Caco-2 (cell line): ENCODE measurements at regions not wholly inside any gene's neighbourhood (a gene's known extent, or its start where the extent isn't known, plus 50 kb on each side); places are given as distances from the start of the nearest gene placed in this dataset.

Experiments used
- BruUV-seq: library from RNA; stranded (reverse); fragments of 400-500 nt; replicated peaks from 2 replicates; lab custom pipeline; 2021; lab: Mats Ljungman, UMichigan
- CTCF ChIA-PET: fragments of 300-600 bp; sonication (Branson Sonifier 250); formaldehyde crosslinking; loops from one replicate; lab custom pipeline; 2022; ENCODE audit warnings: antibody characterized with exemption; lab: Charles Lee
- POLR2A ChIA-PET: fragments of 300-600 bp; sonication (Branson Sonifier 250); formaldehyde crosslinking; loops from one replicate; lab custom pipeline; 2022; ENCODE audit warnings: antibody characterized with exemption; lab: Charles Lee
- DNase-seq, 2 experiments: peaks; one replicate each; pipeline versions ENCODE4 v3.0.0 to v3.0.0-alpha.2; 2020 to 2022
- H3K27me3 ChIP-seq: replicated peaks from 2 replicates; pipeline ENCODE4 v1.6.0; 2011; ENCODE audit warnings: low read length; ENCODE audit not compliant: control insufficient read depth, insufficient read depth
- H3K36me3 ChIP-seq: 2 replicates; pipeline ENCODE4 v1.5.1; 2011; ENCODE audit warnings: low read length; ENCODE audit not compliant: control insufficient read depth, insufficient read depth
- H3K4me1 ChIP-seq: fragments of 250-450 bp; sonication (Bioruptor Pico); 2 replicates; pipeline ENCODE4 v1.5.1; 2020; ENCODE audit warnings: mild to moderate bottlenecking
- H3K4me3 ChIP-seq: 2 replicates; pipeline ENCODE4 v1.5.1; 2011; ENCODE audit warnings: low read depth, mild to moderate bottlenecking, control low read depth, low read length
- H3K9me3 ChIP-seq: fragments of 250-450 bp; sonication (Bioruptor Pico); 2 replicates; pipeline ENCODE4 v1.5.1; 2020; ENCODE audit warnings: mild to moderate bottlenecking, moderate library complexity
- H3K27ac Mint-ChIP-seq: one replicate; pipeline ENCODE4 v1.8.0; 2022; ENCODE audit warnings: mixed read lengths; ENCODE audit not compliant: unreplicated experiment
- H3K27me3 Mint-ChIP-seq: one replicate; pipeline ENCODE4 v1.8.0; 2022; ENCODE audit warnings: mixed read lengths; ENCODE audit not compliant: insufficient read depth, unreplicated experiment
- H3K36me3 Mint-ChIP-seq: one replicate; pipeline ENCODE4 v1.8.0; 2022; ENCODE audit warnings: mild to moderate bottlenecking, mixed read lengths; ENCODE audit not compliant: insufficient read depth, unreplicated experiment
- H3K4me1 Mint-ChIP-seq: one replicate; pipeline ENCODE4 v1.8.0; 2022; ENCODE audit warnings: low read depth, mixed read lengths; ENCODE audit not compliant: unreplicated experiment
- H3K4me3 Mint-ChIP-seq: one replicate; pipeline ENCODE4 v1.8.0; 2022; ENCODE audit warnings: mild to moderate bottlenecking, moderate library complexity, mixed read lengths; ENCODE audit not compliant: unreplicated experiment
- H3K9me3 Mint-ChIP-seq: one replicate; pipeline ENCODE4 v1.8.0; 2022; ENCODE audit warnings: mixed read lengths; ENCODE audit not compliant: unreplicated experiment
- intact Hi-C: fragments of 100-400 bp; cut with micrococcal nuclease; formaldehyde crosslinking; loops from one replicate; pipeline ENCODE4 v1.10.0; 2022; ENCODE audit not compliant: unreplicated experiment
- TF ChIP-seq, protein P1 (sequence below), 2 experiments: fragments of 200-600 bp in 1 of 2; IDR thresholded peaks; 1 replicate in 1 of 2; 2 replicates in 1 of 2; pipeline versions ENCODE4 v1.5.1 to v1.8.0; 2011 to 2022; ENCODE audit warnings: antibody characterized with exemption in 1 of 2, control low read depth in 1 of 2, inconsistent platforms in 1 of 2, low read depth in 1 of 2, low read length in 1 of 2, mild to moderate bottlenecking in 1 of 2, moderate library complexity in 1 of 2; ENCODE audit not compliant: insufficient read depth in 1 of 2, severe bottlenecking in 1 of 2, unreplicated experiment in 1 of 2

DNA sequence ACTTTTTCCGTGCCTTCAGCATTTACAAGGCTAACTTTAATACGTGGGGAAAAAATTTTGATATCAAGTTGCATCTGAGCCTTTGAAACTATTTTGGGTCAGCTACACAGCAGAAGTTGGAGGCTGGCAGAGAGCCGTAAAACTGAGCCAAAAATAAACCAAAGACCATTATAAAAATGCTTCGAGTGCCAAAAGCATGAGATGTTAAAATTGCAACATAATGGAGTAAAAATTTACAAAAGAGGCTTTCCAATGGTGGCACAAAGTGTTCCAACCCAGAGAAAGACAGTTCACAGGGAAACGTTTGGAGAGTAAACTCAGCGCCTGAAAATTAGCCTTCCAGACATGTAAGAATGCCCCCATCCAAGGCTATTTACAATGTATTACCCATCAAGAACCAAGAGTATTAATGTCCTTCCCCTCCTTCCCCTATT lies 190.3 kb downstream of the TLE1 start:
- H3K4me3 Mint-ChIP-seq, result no peak overlapping the region
- Histone ChIP-seq H3K4me1 (no peaks in the 10 kb centered on the region), H3K4me3 (no peak overlapping the region), H3K9me3 (no peaks in the 10 kb centered on the region), H3K27me3 (no peaks in the 10 kb centered on the region), H3K36me3 (no peaks in the 10 kb centered on the region)
- DNase-seq, result no peak
- no peaks in the 10 kb centered on the region for H3K4me1 Mint-ChIP-seq
- no TSS peak for BruUV-seq
- no peak overlapping the region for H3K27ac Mint-ChIP-seq
- no peaks in the 10 kb centered on the region for H3K9me3 Mint-ChIP-seq
- H3K36me3 Mint-ChIP-seq, result no peaks in the 10 kb centered on the region
- POLR2A ChIA-PET, result no interaction called here
- CTCF ChIA-PET, result no interaction called here
- intact Hi-C loops, result no loop called here
- H3K27me3 Mint-ChIP-seq, result no peaks in the 10 kb centered on the region
- TF ChIP-seq, protein P1, sequence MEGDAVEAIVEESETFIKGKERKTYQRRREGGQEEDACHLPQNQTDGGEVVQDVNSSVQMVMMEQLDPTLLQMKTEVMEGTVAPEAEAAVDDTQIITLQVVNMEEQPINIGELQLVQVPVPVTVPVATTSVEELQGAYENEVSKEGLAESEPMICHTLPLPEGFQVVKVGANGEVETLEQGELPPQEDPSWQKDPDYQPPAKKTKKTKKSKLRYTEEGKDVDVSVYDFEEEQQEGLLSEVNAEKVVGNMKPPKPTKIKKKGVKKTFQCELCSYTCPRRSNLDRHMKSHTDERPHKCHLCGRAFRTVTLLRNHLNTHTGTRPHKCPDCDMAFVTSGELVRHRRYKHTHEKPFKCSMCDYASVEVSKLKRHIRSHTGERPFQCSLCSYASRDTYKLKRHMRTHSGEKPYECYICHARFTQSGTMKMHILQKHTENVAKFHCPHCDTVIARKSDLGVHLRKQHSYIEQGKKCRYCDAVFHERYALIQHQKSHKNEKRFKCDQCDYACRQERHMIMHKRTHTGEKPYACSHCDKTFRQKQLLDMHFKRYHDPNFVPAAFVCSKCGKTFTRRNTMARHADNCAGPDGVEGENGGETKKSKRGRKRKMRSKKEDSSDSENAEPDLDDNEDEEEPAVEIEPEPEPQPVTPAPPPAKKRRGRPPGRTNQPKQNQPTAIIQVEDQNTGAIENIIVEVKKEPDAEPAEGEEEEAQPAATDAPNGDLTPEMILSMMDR (IDR thresholded peaks at IDR 0.05; ENCODE audit: insufficient read depth in 1 of 2, low read depth in 1 of 2, low read length in 1 of 2, severe bottlenecking in 1 of 2, unreplicated experiment in 1 of 2), result no peak

DNA sequence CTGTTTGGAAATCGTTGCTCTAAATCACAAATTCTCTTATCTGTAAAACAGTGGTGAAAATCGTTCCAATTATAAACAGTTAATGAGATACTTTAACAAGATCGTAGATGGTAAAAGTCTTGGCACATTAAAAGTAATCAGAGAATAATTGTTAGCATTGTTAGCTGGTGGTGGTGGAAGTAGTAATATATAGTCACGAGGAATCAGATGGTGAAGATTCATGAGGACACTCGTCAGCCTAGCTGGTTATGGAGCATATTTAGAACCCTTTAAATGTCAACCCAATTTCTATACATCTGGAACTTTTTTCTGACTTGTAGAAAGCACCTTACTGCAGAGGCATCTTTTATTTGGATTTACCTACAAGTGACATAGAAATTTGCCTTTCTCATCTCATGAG lies 190.8 kb downstream of the TLE1 start:
- Histone ChIP-seq H3K9me3 (no peaks in the 10 kb centered on the region), H3K4me1 (no peaks in the 10 kb centered on the region), H3K27me3 (no peaks in the 10 kb centered on the region), H3K36me3 (no peaks in the 10 kb centered on the region), H3K4me3 (no peak overlapping the region)
- POLR2A ChIA-PET, result no interaction called here
- intact Hi-C loops, result no loop called here
- Mint-ChIP-seq H3K27ac (no peak overlapping the region), H3K27me3 (no peaks in the 10 kb centered on the region), H3K36me3 (no peaks in the 10 kb centered on the region), H3K4me3 (no peak overlapping the region), H3K9me3 (no peaks in the 10 kb centered on the region), H3K4me1 (no peaks in the 10 kb centered on the region)
- CTCF ChIA-PET, result no interaction called here
- no peak for DNase-seq
- TF ChIP-seq, protein P1 (IDR thresholded peaks at IDR 0.05; ENCODE audit: insufficient read depth in 1 of 2, low read depth in 1 of 2, low read length in 1 of 2, severe bottlenecking in 1 of 2, unreplicated experiment in 1 of 2), result no peak
- no TSS peak for BruUV-seq

DNA sequence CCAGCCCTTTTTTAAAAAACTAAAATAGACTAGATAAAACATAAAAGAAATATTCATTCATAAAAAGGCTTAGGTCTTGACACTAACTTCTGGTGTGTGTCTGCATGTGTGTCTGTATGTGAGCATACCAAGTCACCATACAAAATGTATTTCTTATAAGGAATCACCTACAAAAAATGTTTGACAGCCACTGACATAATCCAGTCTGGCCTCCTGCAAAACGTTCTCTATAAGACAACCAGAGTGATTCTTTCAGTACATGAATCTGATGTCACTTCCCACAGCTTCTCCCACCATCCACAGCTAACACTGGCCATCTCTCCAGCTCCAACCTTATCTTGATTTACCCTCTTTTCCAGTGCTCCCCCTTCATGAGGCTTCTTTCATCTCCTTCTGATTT lies 192.3 kb downstream of the TLE1 start:
- H3K9me3 ChIP-seq, result no peaks in the 10 kb centered on the region
- no TSS peak for BruUV-seq
- intact Hi-C loops, result no loop called here
- no peaks in the 10 kb centered on the region for H3K27me3 ChIP-seq
- no peaks in the 10 kb centered on the region for H3K27me3 Mint-ChIP-seq
- POLR2A ChIA-PET, result no interaction called here
- no peaks in the 10 kb centered on the region for H3K36me3 ChIP-seq
- no peak for DNase-seq
- CTCF ChIA-PET, result no interaction called here
- no peaks in the 10 kb centered on the region for H3K36me3 Mint-ChIP-seq
- no peaks in the 10 kb centered on the region for H3K4me1 ChIP-seq
- H3K4me3 Mint-ChIP-seq, result no peak overlapping the region
- H3K4me1 Mint-ChIP-seq, result no peaks in the 10 kb centered on the region
- H3K27ac Mint-ChIP-seq, result no peak overlapping the region
- H3K9me3 Mint-ChIP-seq, result no peaks in the 10 kb centered on the region
- TF ChIP-seq, protein P1 (IDR thresholded peaks at IDR 0.05; ENCODE audit: insufficient read depth in 1 of 2, low read depth in 1 of 2, low read length in 1 of 2, severe bottlenecking in 1 of 2, unreplicated experiment in 1 of 2), result no peak
- H3K4me3 ChIP-seq, result no peak overlapping the region
